CD14-positive monocyte (primary cell): ENCODE measurements at regions not wholly inside any gene's neighbourhood (a gene's known extent, or its start where the extent isn't known, plus 50 kb on each side); places are given as distances from the start of the nearest gene placed in this dataset.

Source experiments
- DNase-seq, 3 donors: peaks; one replicate each; pipeline ENCODE4 v3.0.0-alpha.2; 2011 to 2022
- H2AFZ ChIP-seq: 2 replicates; pipeline ENCODE4 v1.6.0; 2012; ENCODE audit warnings: mild to moderate bottlenecking, low read depth, low read length, inconsistent platforms; ENCODE audit not compliant: insufficient read depth, poor library complexity, severe bottlenecking
- H3K27ac ChIP-seq, 2 donors: 1 replicate in 1 of 2; 2 replicates in 1 of 2; pipeline ENCODE4 v1.5.1; 2012 to 2013; ENCODE audit warnings: low read length in 2 of 2, control low read depth in 1 of 2, inconsistent platforms in 1 of 2, low read depth in 1 of 2, mild to moderate bottlenecking in 1 of 2
- H3K27me3 ChIP-seq, 2 donors: one replicate each; pipeline versions ENCODE4 v1.6.0 to v1.6.1; 2011 to 2013; ENCODE audit warnings: low read length in 2 of 2; ENCODE audit not compliant: control insufficient read depth in 2 of 2, insufficient read depth in 2 of 2
- H3K36me3 ChIP-seq, 2 donors: replicated peaks in 1 of 2; 1 replicate in 1 of 2; 2 replicates in 1 of 2; pipeline versions ENCODE4 v1.5.1 to v1.6.1; 2012 to 2013; ENCODE audit warnings: low read length in 2 of 2, control low read depth in 1 of 2, inconsistent platforms in 1 of 2, mild to moderate bottlenecking in 1 of 2; ENCODE audit not compliant: insufficient read depth in 2 of 2, control insufficient read depth in 1 of 2
- H3K4me1 ChIP-seq, 2 donors: 1 replicate in 1 of 2; 2 replicates in 1 of 2; pipeline versions ENCODE4 v1.5.1 to v1.6.1; 2012 to 2013; ENCODE audit warnings: low read length in 2 of 2, control low read depth in 1 of 2, inconsistent platforms in 1 of 2, mild to moderate bottlenecking in 1 of 2, moderate library complexity in 1 of 2; ENCODE audit not compliant: insufficient read depth in 2 of 2, control insufficient read depth in 1 of 2
- H3K4me2 ChIP-seq: replicated peaks from 2 replicates; pipeline ENCODE3; 2012; ENCODE audit warnings: low read length, moderate library complexity, mild to moderate bottlenecking; ENCODE audit not compliant: poor library complexity, severe bottlenecking; ENCODE audit errors: extremely low read depth
- H3K4me3 ChIP-seq, 3 experiments: fragments of 200-600 bp in 1 of 3; sonication (generic) in 1 of 3; replicated peaks in 1 of 3; 1 replicate in 2 of 3; 2 replicates in 1 of 3; pipeline ENCODE4 v1.5.1; 2011 to 2013; ENCODE audit warnings: low read length in 3 of 3, mild to moderate bottlenecking in 3 of 3, control low read depth in 2 of 3, low read depth in 2 of 3, inconsistent platforms in 1 of 3, moderate library complexity in 1 of 3
- H3K79me2 ChIP-seq: 2 replicates; pipeline ENCODE4 v1.6.0; 2012; ENCODE audit warnings: mild to moderate bottlenecking, control low read depth, inconsistent platforms, low read length, moderate library complexity; ENCODE audit not compliant: insufficient read depth
- H3K9ac ChIP-seq: 2 replicates; pipeline ENCODE4 v1.6.0; 2017; ENCODE audit warnings: low read length, mild to moderate bottlenecking; ENCODE audit not compliant: insufficient read depth, poor library complexity, severe bottlenecking
- H3K9me3 ChIP-seq, 2 donors: replicated peaks in 1 of 2; 1 replicate in 1 of 2; 2 replicates in 1 of 2; pipeline versions ENCODE4 v1.5.1 to v1.6.1; 2012 to 2013; ENCODE audit warnings: low read length in 2 of 2, control low read depth in 1 of 2; ENCODE audit not compliant: control insufficient read depth in 1 of 2, insufficient read depth in 1 of 2
- H4K20me1 ChIP-seq: 2 replicates; pipeline ENCODE4 v1.6.0; 2012; ENCODE audit warnings: mild to moderate bottlenecking, low read length, control low read depth, moderate library complexity; ENCODE audit not compliant: insufficient read depth
- H3K27ac Mint-ChIP-seq, 7 donors: one replicate each; pipeline ENCODE4 v1.8.0; 2020; ENCODE audit warnings: mild to moderate bottlenecking in 7 of 7, mixed read lengths in 7 of 7, moderate library complexity in 6 of 7, inconsistent platforms in 2 of 7
- H3K27me3 Mint-ChIP-seq, 3 donors: one replicate each; pipeline ENCODE4 v1.8.0; 2021 to 2022; ENCODE audit warnings: low read depth in 3 of 3, mild to moderate bottlenecking in 3 of 3, mixed read lengths in 3 of 3, moderate library complexity in 3 of 3, inconsistent platforms in 1 of 3
- H3K36me3 Mint-ChIP-seq, 2 donors: one replicate each; pipeline ENCODE4 v1.8.0; 2020; ENCODE audit warnings: mixed read lengths in 2 of 2, inconsistent platforms in 1 of 2, mild to moderate bottlenecking in 1 of 2
- H3K4me1 Mint-ChIP-seq: one replicate; pipeline ENCODE4 v1.8.0; 2020; ENCODE audit warnings: mild to moderate bottlenecking, mixed read lengths
- H3K4me3 Mint-ChIP-seq, 2 donors: one replicate each; pipeline ENCODE4 v1.8.0; 2020; ENCODE audit warnings: mild to moderate bottlenecking in 2 of 2, mixed read lengths in 2 of 2, moderate library complexity in 1 of 2
- H3K9me3 Mint-ChIP-seq, 7 donors: one replicate each; pipeline ENCODE4 v1.8.0; 2020 to 2022; ENCODE audit warnings: mixed read lengths in 7 of 7, mild to moderate bottlenecking in 6 of 7, moderate library complexity in 6 of 7, inconsistent platforms in 2 of 7
- WGBS: methylation state at CpG from one replicate; pipeline ENCODE4 v1.1.5; 2013; ENCODE audit warnings: missing lambda C conversion rate; ENCODE audit not compliant: insufficient coverage; 5-methylcytosine and 5-hydroxymethylcytosine counted together
- intact Hi-C, 2 donors: fragments of 100-400 bp; cut with micrococcal nuclease; formaldehyde crosslinking; loops; one replicate each; pipeline versions ENCODE4 v1.15.0 to v1.15.1; 2023
- TF ChIP-seq, protein P1 (sequence below): fragments of 200-600 bp; IDR thresholded peaks from one replicate; pipeline ENCODE4 v1.8.0; 2022; ENCODE audit warnings: antibody characterized with exemption, mild to moderate bottlenecking

DNA sequence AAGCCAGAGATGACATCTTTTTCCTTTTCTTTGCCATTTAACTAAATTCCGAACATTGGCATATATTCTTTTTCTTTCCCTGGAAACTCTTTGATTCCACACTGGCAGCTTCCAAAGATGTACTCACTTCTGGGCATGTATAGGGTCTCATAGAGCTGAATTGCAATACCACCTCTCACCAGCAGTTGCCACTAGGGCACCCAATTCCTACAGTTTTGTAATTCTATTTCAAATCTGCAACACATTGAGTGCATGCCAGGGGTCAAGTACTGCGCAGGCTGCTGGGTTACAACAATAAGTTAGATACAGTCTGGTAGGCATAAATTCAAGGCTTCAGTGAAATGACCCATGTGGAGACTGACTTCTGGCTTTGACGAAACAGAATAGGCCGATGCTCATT lies 208.8 kb upstream of the NLRP1 start:
- intact Hi-C loops, result no loop called here
- DNase-seq, result no peak
- peaks cover 7 to 21% (median 13%) of the 10 kb centered on the region in 7 donors for H3K9me3 Mint-ChIP-seq
- TF ChIP-seq, protein P1, sequence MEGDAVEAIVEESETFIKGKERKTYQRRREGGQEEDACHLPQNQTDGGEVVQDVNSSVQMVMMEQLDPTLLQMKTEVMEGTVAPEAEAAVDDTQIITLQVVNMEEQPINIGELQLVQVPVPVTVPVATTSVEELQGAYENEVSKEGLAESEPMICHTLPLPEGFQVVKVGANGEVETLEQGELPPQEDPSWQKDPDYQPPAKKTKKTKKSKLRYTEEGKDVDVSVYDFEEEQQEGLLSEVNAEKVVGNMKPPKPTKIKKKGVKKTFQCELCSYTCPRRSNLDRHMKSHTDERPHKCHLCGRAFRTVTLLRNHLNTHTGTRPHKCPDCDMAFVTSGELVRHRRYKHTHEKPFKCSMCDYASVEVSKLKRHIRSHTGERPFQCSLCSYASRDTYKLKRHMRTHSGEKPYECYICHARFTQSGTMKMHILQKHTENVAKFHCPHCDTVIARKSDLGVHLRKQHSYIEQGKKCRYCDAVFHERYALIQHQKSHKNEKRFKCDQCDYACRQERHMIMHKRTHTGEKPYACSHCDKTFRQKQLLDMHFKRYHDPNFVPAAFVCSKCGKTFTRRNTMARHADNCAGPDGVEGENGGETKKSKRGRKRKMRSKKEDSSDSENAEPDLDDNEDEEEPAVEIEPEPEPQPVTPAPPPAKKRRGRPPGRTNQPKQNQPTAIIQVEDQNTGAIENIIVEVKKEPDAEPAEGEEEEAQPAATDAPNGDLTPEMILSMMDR, result peak; percentile 24
- H3K27ac Mint-ChIP-seq, result no peak overlapping the region
- Histone ChIP-seq H3K9ac (no peak overlapping the region), H2AFZ (no peak overlapping the region), H3K27me3 (peaks cover 0 to 2% of the 10 kb centered on the region in 2 donors), H3K36me3 (no peaks in the 10 kb centered on the region), H3K4me3 (no peak overlapping the region), H4K20me1 (no peaks in the 10 kb centered on the region), H3K9me3 (peaks cover 7 to 18% of the 10 kb centered on the region in 2 donors), H3K4me2 (no peak overlapping the region), H3K4me1 (no peaks in the 10 kb centered on the region), H3K27ac (no peak overlapping the region), H3K79me2 (no peaks in the 10 kb centered on the region)
- H3K4me3 Mint-ChIP-seq, result no peak overlapping the region
- no peaks in the 10 kb centered on the region for H3K4me1 Mint-ChIP-seq
- WGBS, result 100% methylated on average over 3 of the region's 4 CpGs
- H3K27me3 Mint-ChIP-seq, result peaks cover 3 to 16% (median 11%) of the 10 kb centered on the region in 3 donors
- H3K36me3 Mint-ChIP-seq, result no peaks in the 10 kb centered on the region

DNA sequence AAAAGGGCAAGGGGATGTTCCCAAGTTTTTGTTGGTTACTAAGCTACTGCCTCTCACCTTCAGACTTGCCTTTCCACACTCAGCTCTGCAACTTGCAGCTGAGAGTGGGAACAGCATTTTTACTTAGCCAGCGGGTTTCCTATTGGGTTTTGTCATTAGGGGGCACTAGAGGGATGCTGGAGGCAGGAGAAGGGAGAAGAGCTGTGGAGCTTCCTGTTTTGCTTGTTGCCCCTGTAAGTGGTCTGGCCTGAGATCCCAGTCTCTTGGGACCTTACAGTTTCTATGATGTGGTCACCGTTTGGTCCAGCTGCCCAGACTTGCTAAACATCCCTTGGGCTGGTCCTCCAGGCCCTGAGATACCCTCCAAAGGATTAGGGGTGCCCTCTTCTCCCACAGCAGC lies 209.6 kb upstream of the NLRP1 start:
- Mint-ChIP-seq H3K27ac (no peak overlapping the region), H3K36me3 (no peaks in the 10 kb centered on the region), H3K9me3 (peaks cover 7 to 21% (median 13%) of the 10 kb centered on the region in 7 donors), H3K27me3 (peaks cover 2 to 18% (median 12%) of the 10 kb centered on the region in 3 donors), H3K4me3 (no peak overlapping the region), H3K4me1 (no peaks in the 10 kb centered on the region)
- Histone ChIP-seq H3K36me3 (no peaks in the 10 kb centered on the region), H3K9ac (no peak overlapping the region), H3K4me3 (no peak overlapping the region), H2AFZ (no peak overlapping the region), H3K4me1 (no peaks in the 10 kb centered on the region), H3K27me3 (peaks cover 0 to 2% of the 10 kb centered on the region in 2 donors), H4K20me1 (no peaks in the 10 kb centered on the region), H3K4me2 (no peak overlapping the region), H3K9me3 (peaks cover 7 to 18% of the 10 kb centered on the region in 2 donors), H3K79me2 (no peaks in the 10 kb centered on the region), H3K27ac (no peak overlapping the region)
- DNase-seq, result no peak
- intact Hi-C loops, result no loop called here
- TF ChIP-seq, protein P1, result no peak
- 20% methylated on average over 2 of the region's 2 CpGs for WGBS
